Muscle layer of duodenum (tissue), 2 donors: ENCODE measurements at regions not wholly inside any gene's neighbourhood (a gene's known extent, or its start where the extent isn't known, plus 50 kb on each side); places are given as distances from the start of the nearest gene placed in this dataset.
"Not testable (repeated sequence)": the region's sequence is repeated elsewhere in the genome, so short reads cannot be mapped to it uniquely, and the experiment has no call there.

Experiments used
- H3K27ac ChIP-seq: one replicate; pipeline ENCODE4 v1.7.0; 2013; ENCODE audit warnings: mild to moderate bottlenecking, low read length
- H3K27me3 ChIP-seq: one replicate; pipeline ENCODE4 v1.7.0; 2013; ENCODE audit warnings: low read depth, mild to moderate bottlenecking, control low read depth, low read length
- H3K36me3 ChIP-seq, 2 donors: one replicate each; pipeline ENCODE4 v1.7.0; 2013; ENCODE audit warnings: low read length in 2 of 2, control low read depth in 1 of 2, mild to moderate bottlenecking in 1 of 2; ENCODE audit not compliant: insufficient read depth in 2 of 2, control insufficient read depth in 1 of 2
- H3K4me1 ChIP-seq, 2 donors: one replicate each; pipeline ENCODE4 v1.7.0; 2013; ENCODE audit warnings: low read length in 2 of 2, mild to moderate bottlenecking in 2 of 2, control low read depth in 1 of 2, moderate library complexity in 1 of 2; ENCODE audit not compliant: insufficient read depth in 2 of 2, control insufficient read depth in 1 of 2
- H3K4me3 ChIP-seq, 2 donors: one replicate each; pipeline ENCODE4 v1.7.0; 2013; ENCODE audit warnings: low read length in 2 of 2, low read depth in 1 of 2, mild to moderate bottlenecking in 1 of 2
- H3K9me3 ChIP-seq, 2 donors: one replicate each; pipeline ENCODE4 v1.7.0; 2013; ENCODE audit warnings: low read length in 2 of 2, control low read depth in 1 of 2, mild to moderate bottlenecking in 1 of 2; ENCODE audit not compliant: control insufficient read depth in 1 of 2
- donor health status: healthy.

DNA sequence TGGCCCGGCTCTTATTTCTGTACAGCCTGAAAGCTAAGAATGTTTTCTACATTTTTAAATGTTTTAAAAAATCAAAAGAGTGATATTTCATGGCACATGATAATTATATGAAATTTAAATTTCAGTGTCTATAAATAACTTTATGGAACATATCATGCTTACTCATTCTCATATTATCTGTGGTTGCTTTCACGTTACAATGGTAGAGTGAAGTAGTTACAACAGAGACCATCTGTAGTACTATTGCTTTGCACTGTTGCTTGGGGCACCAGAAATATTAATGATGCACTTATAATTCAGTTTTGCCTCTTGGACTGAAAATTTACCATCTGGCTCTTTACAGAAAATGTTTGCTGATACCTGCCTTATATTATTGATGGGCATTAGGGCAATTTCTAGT, 481.6 kb downstream of the PLPP3 start:
- Histone ChIP-seq H3K27me3 (no peaks in the 10 kb centered on the region), H3K36me3 (no peaks in the 10 kb centered on the region), H3K4me3 (no peak overlapping the region), H3K27ac (no peak overlapping the region), H3K4me1 (no peaks in the 10 kb centered on the region), H3K9me3 (no peaks in the 10 kb centered on the region)

GRCh38 chr1:56095696-56096665, 483.4 kb downstream of the PLPP3 start:
- H3K4me3 ChIP-seq: no peak overlapping the region
- no peak overlapping the region for H3K27ac ChIP-seq
- H3K36me3 ChIP-seq: no peaks in the 10 kb centered on the region
- H3K9me3 ChIP-seq: no peaks in the 10 kb centered on the region
- no peaks in the 10 kb centered on the region for H3K27me3 ChIP-seq
- H3K4me1 ChIP-seq: no peaks in the 10 kb centered on the region

- Histone ChIP-seq H3K27me3 (no peaks in the 10 kb centered on the region), H3K27ac (no peak overlapping the region), H3K36me3 (no peaks in the 10 kb centered on the region), H3K9me3 (no peaks in the 10 kb centered on the region), H3K4me1 (no peaks in the 10 kb centered on the region), H3K4me3 (no peak overlapping the region)
These were observed 485.2 kb downstream of the PLPP3 start for GRCh38 chr1:56094168-56094567.

DNA sequence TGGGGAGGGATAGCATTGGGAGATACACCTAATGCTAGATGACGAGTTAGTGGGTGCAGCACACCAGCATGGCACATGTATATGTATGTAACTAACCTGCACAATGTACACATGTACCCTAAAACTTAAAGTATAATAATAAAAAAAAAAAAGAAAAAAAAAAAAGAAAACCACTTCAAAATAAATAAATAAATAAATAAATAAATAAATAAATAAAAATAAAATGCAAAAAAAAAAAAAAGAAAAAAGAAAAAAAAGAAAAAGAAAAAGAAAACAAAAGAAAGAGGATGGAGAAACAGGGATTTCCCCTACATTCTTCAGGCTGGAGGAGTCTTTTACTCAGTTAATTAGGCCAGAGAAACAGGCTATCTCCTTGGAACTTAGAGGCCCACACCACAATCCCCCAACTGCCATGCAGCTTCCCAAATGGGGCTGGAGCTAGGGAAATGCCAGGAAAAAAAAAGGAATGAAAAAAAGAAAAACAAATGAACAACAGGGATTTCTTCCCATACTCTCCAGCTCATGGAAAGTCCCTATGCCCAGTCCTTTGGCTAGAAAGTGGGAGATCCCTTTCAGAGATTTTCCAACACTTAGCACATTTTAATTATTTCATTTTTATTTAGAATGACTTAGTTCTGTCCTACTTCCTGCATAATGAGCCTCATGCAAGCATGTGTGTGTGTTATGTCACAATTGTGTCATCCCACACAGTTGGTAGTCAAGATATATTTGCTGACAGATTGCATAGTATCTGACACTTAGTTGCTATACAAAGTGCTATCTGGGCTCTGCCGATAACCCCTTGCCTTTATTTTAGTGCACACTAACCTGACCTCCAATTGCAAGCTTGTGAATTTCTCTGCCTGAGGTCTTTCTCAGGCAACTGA, 486.4 kb downstream of the PLPP3 start:
- no peaks in the 10 kb centered on the region for H3K36me3 ChIP-seq
- no peaks in the 10 kb centered on the region for H3K27me3 ChIP-seq
- no peak overlapping the region for H3K4me3 ChIP-seq
- no peaks in the 10 kb centered on the region for H3K4me1 ChIP-seq
- H3K27ac ChIP-seq: no peak overlapping the region
- no peaks in the 10 kb centered on the region for H3K9me3 ChIP-seq

DNA sequence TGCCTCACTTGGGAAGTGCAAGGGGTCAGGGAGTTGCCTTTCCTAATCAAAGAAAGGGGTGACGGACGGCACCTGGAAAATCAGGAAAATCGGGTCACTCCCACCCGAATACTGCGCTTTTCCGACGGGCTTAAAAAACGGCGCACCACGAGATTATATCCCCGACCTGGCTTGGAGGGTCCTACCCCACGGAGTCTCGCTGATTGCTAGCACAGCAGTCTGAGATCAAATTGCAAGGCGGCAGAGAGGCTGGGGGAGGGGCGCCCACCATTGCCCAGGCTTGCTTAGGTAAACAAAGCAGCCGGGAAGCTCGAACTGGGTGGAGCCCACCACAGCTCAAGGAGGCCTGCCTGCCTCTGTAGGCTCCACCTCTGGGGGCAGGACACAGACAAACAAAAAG, 489.5 kb downstream of the PLPP3 start:
- not testable (repeated sequence) for H3K9me3 ChIP-seq, H3K4me3 ChIP-seq, H3K27me3 ChIP-seq, H3K4me1 ChIP-seq, H3K36me3 ChIP-seq, H3K27ac ChIP-seq

- no peak overlapping the region for H3K27ac ChIP-seq
- H3K9me3 ChIP-seq: no peaks in the 10 kb centered on the region
- H3K27me3 ChIP-seq: no peaks in the 10 kb centered on the region
- no peak overlapping the region for H3K4me3 ChIP-seq
- no peaks in the 10 kb centered on the region for H3K36me3 ChIP-seq
- no peaks in the 10 kb centered on the region for H3K4me1 ChIP-seq
These were observed 495.1 kb downstream of the PLPP3 start for GRCh38 chr1:56084246-56084645.

- Histone ChIP-seq H3K36me3 (no peaks in the 10 kb centered on the region), H3K27me3 (no peaks in the 10 kb centered on the region), H3K27ac (no peak overlapping the region), H3K4me3 (no peak overlapping the region), H3K9me3 (no peaks in the 10 kb centered on the region), H3K4me1 (no peaks in the 10 kb centered on the region)
These were observed 497.6 kb downstream of the PLPP3 start for GRCh38 chr1:56081736-56082135.

GRCh38 chr1:56081173-56081572, 498.2 kb downstream of the PLPP3 start:
- Histone ChIP-seq H3K4me3 (no peak overlapping the region), H3K36me3 (no peaks in the 10 kb centered on the region), H3K9me3 (no peaks in the 10 kb centered on the region), H3K4me1 (no peaks in the 10 kb centered on the region), H3K27me3 (no peaks in the 10 kb centered on the region), H3K27ac (peak overlapping the region; percentile 32)

DNA sequence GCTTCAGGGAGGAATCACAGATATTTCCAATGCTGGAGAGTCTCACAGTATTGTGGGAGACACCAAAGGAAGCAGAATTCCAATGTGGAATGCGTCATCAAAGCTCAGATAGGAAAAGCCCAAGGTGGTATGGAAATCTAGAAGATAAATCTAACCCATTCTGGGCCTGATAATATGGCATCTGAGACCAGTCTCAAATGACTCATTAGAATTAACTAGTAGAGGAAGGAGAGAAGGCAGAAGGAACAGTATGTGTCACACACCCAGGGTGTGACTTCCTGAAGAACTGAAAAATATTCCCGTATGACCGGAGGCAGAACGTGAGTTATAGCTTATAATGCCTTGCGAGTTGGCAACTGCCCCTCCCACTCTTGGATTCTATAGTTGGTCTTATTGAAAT, 499.2 kb downstream of the PLPP3 start:
- H3K9me3 ChIP-seq: no peaks in the 10 kb centered on the region
- no peaks in the 10 kb centered on the region for H3K27me3 ChIP-seq
- no peak overlapping the region for H3K27ac ChIP-seq
- H3K36me3 ChIP-seq: no peaks in the 10 kb centered on the region
- H3K4me1 ChIP-seq: no peaks in the 10 kb centered on the region
- no peak overlapping the region for H3K4me3 ChIP-seq

- Histone ChIP-seq H3K27ac (no peak overlapping the region), H3K4me1 (peaks cover 1 to 3% of the 10 kb centered on the region in 2 donors), H3K9me3 (no peaks in the 10 kb centered on the region), H3K27me3 (no peaks in the 10 kb centered on the region), H3K4me3 (no peak overlapping the region), H3K36me3 (no peaks in the 10 kb centered on the region)
These were observed 500.0 kb downstream of the PLPP3 start for GRCh38 chr1:56079391-56079790.

DNA sequence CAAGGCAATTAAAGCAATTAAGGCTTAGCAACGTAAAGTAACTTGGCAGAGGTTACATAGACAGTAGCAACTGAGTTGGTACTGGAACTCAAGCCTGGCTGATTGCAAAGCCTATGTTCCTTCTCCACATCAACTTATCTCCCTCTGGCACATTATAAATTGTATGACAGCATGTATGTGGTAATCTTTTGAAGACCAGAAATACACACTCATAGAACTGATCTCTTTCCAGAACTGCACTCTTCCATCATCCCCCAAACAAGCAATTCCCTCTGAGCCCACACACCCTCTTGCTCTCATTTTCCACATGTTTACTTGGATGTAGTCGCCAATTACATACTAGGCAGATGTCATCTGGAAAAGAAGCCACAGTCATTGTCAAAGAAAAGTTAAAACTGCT, 502.2 kb downstream of the PLPP3 start:
- Histone ChIP-seq H3K4me1 (peaks cover 4 to 13% of the 10 kb centered on the region in 2 donors), H3K4me3 (no peak overlapping the region), H3K27me3 (no peaks in the 10 kb centered on the region), H3K27ac (no peak overlapping the region), H3K9me3 (no peaks in the 10 kb centered on the region), H3K36me3 (no peaks in the 10 kb centered on the region)
